Thyroid gland (tissue), 4 donors: ENCODE measurements at regions not wholly inside any gene's neighbourhood (a gene's known extent, or its start where the extent isn't known, plus 50 kb on each side); places are given as distances from the start of the nearest gene placed in this dataset.

ENCODE experiments used
- CTCF ChIP-seq, 6 experiments: fragments of 200-600 bp in 3 of 6; fragments of 450-650 bp in 3 of 6; sonication (generic) in 3 of 6; IDR thresholded peaks; one replicate each; pipeline ENCODE4 v1.5.1; 2016 to 2019; ENCODE audit warnings: antibody characterized with exemption in 6 of 6, mild to moderate bottlenecking in 2 of 6, inconsistent platforms in 1 of 6, moderate library complexity in 1 of 6
- POLR2A ChIP-seq, 2 donors: fragments of 450-650 bp; IDR thresholded peaks; one replicate each; pipeline ENCODE4 v1.6.1; 2017; ENCODE audit warnings: antibody characterized with exemption in 2 of 2, mild to moderate bottlenecking in 2 of 2, moderate library complexity in 1 of 2

- TF ChIP-seq CTCF (IDR thresholded peaks at IDR 0.05) (no peak), POLR2A (IDR thresholded peaks at IDR 0.05) (no peak)
These were observed 174.5 kb upstream of the LRIG1 start for GRCh38 chr3:66675366-66675765.
